HepG2 (cell line): ENCODE measurements at regions not wholly inside any gene's neighbourhood (a gene's known extent, or its start where the extent isn't known, plus 50 kb on each side); places are given as distances from the start of the nearest gene placed in this dataset.

Source experiments
- BCL6 ChIP-seq: IDR thresholded peaks from 2 replicates; pipeline ENCODE4 v1.6.1; 2016; ENCODE audit warnings: missing genetic modification reagents, missing compliant biosample characterization
- EP300 ChIP-seq, 3 experiments: sonication (generic) in 1 of 3; formaldehyde crosslinking in 1 of 3; IDR thresholded peaks; 2 replicates each; pipeline versions ENCODE4 v1.5.1 to v1.6.1; 2011 to 2020; ENCODE audit warnings: low read depth in 2 of 3, low read length in 2 of 3, borderline replicate concordance in 1 of 3, improper control_type of control experiment in 1 of 3, mild to moderate bottlenecking in 1 of 3, missing genetic modification reagents in 1 of 3, moderate library complexity in 1 of 3
- HOXA7 ChIP-seq: sonication (generic); formaldehyde crosslinking; IDR thresholded peaks from 2 replicates; pipeline ENCODE4 v1.8.1; 2022; ENCODE audit warnings: mild to moderate bottlenecking, missing genetic modification reagents, moderate library complexity
- ZKSCAN8 ChIP-seq: IDR thresholded peaks from 2 replicates; pipeline ENCODE4 v1.6.1; 2016; ENCODE audit warnings: borderline replicate concordance, missing genetic modification reagents, missing compliant biosample characterization
- TF ChIP-seq, protein P1 (sequence below): sonication (generic); formaldehyde crosslinking; IDR thresholded peaks from 2 replicates; pipeline ENCODE4 v1.5.0; 2020; ENCODE audit warnings: mild to moderate bottlenecking, missing genetic modification reagents, moderate library complexity

DNA sequence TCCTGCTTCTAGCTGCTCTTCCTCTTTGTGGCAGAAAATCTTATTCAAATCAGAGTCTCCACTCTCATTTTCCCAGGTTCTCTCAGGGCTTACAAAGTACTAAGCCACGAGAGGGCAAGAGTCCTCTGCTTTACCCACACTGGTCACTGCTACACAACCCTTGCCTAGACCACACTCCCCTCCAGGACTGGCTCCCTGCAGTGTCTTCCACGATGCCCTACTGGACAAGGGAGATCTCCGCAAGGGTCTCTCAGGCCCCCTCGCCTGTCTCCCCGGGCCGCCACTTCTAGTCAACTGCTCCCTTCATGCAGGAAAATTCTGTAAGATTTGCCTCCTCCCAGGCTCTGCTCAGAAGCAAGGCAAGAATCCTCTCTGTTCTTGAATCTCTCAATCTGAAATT lies 319.6 kb downstream of the RRAGC start:
- TF ChIP-seq, protein P1, sequence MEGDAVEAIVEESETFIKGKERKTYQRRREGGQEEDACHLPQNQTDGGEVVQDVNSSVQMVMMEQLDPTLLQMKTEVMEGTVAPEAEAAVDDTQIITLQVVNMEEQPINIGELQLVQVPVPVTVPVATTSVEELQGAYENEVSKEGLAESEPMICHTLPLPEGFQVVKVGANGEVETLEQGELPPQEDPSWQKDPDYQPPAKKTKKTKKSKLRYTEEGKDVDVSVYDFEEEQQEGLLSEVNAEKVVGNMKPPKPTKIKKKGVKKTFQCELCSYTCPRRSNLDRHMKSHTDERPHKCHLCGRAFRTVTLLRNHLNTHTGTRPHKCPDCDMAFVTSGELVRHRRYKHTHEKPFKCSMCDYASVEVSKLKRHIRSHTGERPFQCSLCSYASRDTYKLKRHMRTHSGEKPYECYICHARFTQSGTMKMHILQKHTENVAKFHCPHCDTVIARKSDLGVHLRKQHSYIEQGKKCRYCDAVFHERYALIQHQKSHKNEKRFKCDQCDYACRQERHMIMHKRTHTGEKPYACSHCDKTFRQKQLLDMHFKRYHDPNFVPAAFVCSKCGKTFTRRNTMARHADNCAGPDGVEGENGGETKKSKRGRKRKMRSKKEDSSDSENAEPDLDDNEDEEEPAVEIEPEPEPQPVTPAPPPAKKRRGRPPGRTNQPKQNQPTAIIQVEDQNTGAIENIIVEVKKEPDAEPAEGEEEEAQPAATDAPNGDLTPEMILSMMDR (CRISPR knock-in tag): no peak
- TF ChIP-seq HOXA7 (no peak), BCL6 (CRISPR knock-in tag) (no peak), ZKSCAN8 (no peak), EP300 (IDR thresholded peaks at IDR 0.05; ENCODE audit: low read depth in 2 of 2, low read length in 2 of 2) (no peak), EP300 (CRISPR knock-in tag; IDR thresholded peaks at IDR 0.05; ENCODE audit: borderline replicate concordance) (no peak)
